ENCODE measurements at regions not wholly inside any gene's neighbourhood (a gene's known extent, or its start where the extent isn't known, plus 50 kb on each side); places are given as distances from the start of the nearest gene placed in this dataset.
"Not testable (repeated sequence)": the region's sequence is repeated elsewhere in the genome, so short reads cannot be mapped to it uniquely, and the experiment has no call there.

DNA sequence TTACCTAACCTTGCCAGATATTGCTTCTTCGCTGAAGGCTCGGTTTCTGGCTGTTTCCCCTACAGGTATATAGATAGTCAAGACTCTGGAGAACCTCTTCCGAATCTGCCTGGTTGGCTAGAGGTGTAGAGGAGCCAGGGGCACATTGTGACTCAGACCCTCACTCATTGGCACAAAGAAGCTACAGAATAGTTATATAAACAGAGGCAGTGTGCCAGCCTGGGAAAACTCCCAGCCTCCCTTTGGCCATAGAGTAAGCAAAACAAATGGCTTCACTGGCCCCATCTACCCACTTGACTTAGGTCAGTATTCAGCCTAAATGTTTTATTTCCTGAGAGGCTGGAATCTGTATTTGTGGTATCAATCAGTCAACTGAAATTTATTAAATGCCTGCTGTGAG is 72.0 kb upstream of the IKBKE start:
- not testable (repeated sequence) for DNase-seq (ENCODE audit: insufficient read length, low spot score); FAIRE-seq

DNA sequence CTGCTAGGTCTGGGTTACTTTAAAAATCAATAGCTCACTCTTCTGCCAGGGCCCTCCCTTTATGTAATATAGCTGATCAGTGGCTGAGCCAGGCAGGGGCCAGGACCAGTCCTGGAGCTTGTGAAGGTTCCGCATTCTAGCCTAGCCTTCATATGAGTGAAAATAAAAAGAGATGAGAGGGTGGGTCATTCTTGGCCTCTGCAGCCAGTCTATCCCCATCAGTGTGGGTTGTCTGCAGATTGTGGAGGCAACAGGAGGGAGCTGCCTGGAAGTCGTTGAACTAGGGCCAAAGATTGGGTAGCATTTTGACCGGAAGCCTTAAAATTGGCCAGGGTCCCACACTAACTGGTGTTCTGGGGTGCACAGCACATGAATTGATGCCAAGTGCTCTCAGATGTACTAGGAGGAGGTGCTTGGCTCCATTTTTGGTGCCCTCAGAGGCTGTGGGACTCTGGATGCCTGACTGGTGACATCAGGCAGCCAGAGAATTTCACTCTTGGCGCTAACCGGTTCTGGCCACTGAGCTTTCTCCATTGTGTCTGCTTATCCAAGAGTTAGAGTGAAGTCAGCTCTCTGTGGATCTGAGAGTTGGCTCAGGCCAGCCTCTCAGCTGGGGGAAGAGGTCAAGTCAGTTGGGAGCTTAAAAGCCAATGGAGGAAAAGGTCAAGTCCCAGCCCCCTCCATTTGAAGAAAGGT is 66.5 kb upstream of the IKBKE start:
- DNase-seq (ENCODE audit: insufficient read length, low spot score): not testable (repeated sequence)
- FAIRE-seq: peak; percentile 69

DNA sequence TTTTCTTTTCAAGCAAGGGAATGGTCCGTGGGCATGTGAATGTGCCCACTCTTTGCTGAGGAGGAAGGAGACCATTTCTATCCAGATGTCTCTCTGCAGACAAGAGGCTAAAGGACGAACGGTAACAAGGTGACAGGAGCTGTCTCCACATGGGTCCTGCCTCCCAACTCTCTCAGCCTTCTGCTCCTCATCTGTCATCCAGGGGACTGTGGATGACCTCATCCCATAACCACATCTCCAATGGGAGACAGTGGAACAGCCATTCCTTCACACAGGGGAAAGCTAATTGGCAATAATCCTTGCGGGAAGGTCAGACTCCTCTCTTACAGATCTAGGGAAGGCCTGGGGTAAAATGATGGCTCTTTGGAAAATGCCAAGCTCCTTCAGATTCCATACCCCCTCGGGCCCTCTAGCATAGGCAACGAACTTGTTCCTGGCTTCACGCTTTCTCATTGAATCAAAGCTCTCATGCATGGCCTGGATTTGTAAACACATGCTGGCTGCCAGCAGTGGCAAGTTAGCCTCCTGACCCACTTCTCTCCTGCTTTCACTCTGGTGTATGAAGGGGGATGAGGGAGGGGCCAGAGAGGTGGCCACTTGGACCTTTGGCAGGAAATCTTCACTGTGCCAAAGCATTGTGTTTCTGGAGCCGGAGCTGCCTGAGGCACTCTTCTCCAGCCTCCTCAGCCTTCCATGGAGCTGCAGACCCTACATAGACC is 65.8 kb upstream of the IKBKE start:
- not testable (repeated sequence) for DNase-seq (ENCODE audit: insufficient read length, low spot score); FAIRE-seq

DNA sequence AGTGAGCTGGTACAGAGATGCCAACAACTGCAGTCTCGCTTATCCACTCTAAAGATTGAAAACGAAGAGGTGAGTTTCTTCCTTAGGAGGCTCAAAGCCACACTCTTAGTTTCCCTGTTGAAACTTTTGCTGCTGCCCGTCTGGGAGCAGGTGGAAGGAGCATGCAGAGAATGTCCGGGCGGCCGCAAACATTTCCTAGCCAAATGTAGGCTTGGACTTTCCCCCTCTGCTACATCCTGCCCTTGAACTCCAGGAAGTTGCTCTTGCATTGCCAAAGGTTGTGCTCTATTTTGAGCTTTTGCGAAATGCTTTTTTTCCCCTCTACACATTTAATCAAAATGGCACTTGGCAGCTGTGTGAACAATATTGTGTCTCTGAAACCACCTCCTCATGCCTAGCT is 65.0 kb upstream of the IKBKE start:
- not testable (repeated sequence) for DNase-seq (ENCODE audit: insufficient read length, low spot score); FAIRE-seq

DNA sequence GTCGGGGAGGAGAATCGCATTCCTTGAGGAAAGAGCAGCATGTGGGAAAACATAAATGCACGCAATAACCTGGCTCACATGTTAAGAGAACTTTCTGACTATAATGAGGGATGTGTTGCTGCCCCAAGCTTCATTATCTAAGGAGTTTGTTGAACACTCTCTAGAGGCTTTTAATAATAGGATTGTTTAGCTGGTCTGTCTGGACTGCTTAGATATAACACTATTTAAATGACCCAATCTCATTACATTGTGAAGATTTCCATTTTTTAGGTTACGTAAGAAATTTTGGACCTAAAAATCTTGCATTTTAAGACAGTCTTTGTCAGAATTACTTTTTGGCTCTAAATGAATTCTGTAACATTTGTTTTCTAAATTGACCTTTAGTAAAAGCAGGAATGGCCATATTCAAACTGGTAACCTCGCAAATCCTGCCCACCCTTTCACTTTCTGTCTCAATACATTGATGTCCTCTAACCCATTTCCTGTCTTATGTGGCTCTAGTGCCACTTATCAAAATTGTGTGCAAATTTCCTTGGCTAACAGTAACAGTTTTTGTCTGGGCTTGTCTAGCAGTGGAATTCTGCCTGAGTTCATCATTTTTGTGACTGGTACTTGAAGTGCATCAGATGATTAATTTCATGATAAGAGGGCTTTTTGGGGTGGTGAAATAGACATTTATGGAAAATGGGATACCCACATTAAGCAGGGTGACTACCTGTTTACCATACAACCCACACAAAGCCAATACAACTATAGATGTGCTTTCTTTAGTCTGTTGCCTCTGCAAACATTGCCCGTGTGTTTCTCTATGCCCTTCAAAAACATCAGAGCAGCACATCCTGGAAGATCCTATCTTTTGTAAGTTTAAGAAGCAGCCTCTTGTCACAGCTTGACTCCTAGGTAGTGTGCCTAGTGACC is 61.6 kb upstream of the IKBKE start:
- FAIRE-seq: not testable (repeated sequence)

DNA sequence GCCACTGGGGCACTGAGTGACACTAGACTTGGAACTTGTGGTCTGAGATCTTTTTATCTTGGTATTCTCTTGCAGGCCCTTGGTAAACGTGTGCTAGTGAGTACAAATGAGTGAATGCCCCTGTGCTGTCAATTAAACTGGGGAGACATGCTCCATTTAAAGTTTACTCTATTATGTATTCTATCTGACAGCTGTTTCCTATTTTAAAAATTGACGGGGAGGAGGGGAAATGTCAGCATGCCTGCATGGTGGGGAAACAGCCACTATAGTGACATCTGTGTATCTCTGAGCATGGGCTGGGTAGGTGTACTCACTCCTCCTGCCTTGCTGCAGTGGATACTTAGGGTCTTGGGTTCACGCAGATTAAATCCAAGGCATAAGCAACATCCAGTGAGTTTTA is 59.0 kb upstream of the IKBKE start:
- no peak for TF ChIP-seq POLR2A (IDR thresholded peaks at IDR 0.05; ENCODE audit: low read depth, low read length)
- DNase-seq (ENCODE audit: insufficient read length, low spot score): no peak
- FAIRE-seq: no peak

More for the DNA sequence above, 61.6 kb upstream of the IKBKE start:
- not testable (repeated sequence) for DNase-seq (ENCODE audit: insufficient read length, low spot score)

DNA sequence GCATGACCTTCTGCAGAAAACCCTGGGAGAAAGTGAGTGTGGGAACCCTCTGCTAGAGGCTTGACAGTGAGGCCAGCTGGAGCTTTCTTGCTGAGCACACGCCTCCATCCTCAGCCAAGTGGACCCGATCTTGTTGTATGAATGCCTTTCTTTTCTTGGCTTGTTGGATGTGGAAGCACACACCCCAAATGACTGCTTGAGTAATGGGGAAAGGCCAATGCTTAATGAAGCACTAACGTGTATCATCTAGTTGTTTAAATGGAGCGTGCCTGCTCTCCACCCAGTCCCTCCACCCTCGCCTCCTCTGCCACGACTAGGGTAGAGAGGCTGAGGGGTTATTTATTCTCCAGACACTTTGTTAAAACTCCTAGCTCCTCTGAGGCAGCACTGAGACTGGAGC is 54.3 kb upstream of the IKBKE start:
- no peak for TF ChIP-seq POLR2A (IDR thresholded peaks at IDR 0.05; ENCODE audit: low read depth, low read length)
- no peak for DNase-seq (ENCODE audit: insufficient read length, low spot score)
- no peak for FAIRE-seq

DNA sequence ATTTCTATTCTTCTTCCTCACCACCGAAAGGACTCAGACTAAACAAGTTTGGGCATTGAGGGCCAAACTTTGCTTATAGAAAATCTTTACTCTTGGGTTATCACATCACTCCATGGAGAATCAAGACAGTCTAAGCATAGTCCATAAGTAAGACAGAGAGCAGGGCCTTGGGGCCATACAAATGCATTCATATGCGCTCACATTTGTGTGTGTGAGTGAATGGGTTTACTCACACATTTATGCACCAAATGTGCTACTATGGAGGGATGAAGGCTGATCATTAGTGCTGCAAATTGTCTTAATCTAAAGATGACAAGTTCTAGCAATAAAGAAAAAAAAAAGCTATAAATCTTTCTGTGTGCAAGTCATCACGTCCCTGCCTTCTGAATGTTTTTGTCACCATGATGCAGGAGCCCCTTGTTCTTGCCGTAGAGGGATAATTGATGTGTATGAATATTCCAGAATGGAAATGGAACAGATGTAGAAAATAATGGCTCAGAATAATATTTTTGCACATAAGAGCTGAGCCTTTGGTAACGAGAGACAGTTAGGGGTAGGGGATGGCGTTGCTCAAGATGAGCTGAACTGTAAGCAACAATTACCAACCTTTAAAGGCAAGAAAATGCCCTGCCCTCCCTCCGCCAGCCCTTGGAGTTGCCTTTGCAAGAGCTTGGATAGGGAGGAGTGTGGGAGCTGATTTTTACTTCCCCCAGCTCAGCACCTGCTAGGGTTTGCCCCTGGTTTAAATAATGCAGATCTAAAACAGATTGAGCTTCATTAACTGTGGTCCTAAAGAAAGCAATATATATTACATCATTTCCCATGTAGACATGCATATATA is 52.3 kb upstream of the IKBKE start:
- FAIRE-seq: no peak
- no peak for DNase-seq (ENCODE audit: insufficient read length, low spot score)
- TF ChIP-seq POLR2A (IDR thresholded peaks at IDR 0.05; ENCODE audit: low read depth, low read length): no peak

DNA sequence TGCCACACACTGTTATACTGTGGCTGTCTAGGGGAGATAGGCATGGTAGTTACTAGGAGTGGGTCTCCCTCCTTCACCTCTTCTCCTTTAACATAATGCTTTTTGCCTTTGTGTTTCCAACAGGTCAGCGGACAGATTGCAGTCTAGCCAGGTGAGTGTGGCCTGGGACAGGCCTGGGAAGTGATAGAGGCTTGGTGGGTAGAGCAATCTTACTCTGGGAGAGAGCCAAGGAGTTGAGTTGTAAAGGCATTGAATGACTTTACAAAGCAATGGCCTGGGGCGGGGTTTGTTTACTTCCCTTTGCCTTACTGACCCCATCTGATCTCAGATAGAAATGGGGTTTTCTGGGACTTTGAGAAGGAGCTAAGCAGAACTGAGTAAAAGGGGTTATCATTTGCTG is 51.0 kb upstream of the IKBKE start:
- DNase-seq (ENCODE audit: insufficient read length, low spot score) (no peak), FAIRE-seq (no peak)
- TF ChIP-seq POLR2A (IDR thresholded peaks at IDR 0.05; ENCODE audit: low read depth, low read length): no peak

DNA sequence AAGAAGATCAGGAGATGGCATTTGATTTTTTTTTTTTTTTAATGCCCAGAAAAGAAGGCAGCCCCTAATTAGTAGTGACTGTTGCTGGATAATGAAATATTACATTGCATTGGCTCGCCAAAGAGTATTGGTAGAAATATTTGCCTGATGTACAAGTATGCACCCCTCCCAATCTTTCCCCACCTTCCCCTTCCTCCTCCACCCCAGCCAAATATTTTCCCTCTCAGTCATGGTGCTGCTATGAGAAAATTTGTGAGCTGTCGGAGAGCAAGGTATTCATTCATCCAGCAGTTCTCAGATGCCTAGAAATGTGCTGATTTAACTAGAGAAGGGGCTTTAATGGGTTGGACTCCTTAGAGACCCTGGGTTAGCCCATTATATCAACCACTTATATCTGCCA is 50.5 kb upstream of the IKBKE start:
- FAIRE-seq (no peak), DNase-seq (ENCODE audit: insufficient read length, low spot score) (no peak)
- no peak for TF ChIP-seq POLR2A (IDR thresholded peaks at IDR 0.05; ENCODE audit: low read depth, low read length)

DNA sequence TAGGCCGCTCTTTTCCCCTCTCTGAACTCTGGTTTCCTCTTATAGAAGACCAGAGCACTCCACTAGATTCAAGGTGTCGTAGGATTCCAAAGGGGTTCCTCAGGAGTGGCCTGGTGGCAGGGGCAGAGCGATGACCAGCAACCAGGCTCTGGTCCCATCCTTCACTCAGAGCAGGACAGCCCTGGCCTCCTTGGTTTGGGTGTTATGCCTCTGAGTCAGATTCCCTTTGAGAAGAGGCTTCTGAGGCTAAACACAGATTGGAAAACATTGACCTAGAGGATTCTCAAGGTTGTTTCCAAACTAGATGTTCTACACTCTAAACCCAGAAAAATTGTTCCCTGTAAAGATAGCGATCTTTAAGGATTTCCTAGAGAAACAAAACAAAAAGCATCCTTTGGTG is 49.8 kb upstream of the IKBKE start:
- FAIRE-seq: no peak
- no peak for DNase-seq (ENCODE audit: insufficient read length, low spot score)
- TF ChIP-seq POLR2A (IDR thresholded peaks at IDR 0.05; ENCODE audit: low read depth, low read length): no peak
